D721Med (cell line): ENCODE measurements at regions not wholly inside any gene's neighbourhood (a gene's known extent, or its start where the extent isn't known, plus 50 kb on each side); places are given as distances from the start of the nearest gene placed in this dataset.

ENCODE experiments used
- DNase-seq: peaks from one replicate; pipeline ENCODE4 v3.0.0; 2011; ENCODE audit warnings: low spot score; ENCODE audit not compliant: insufficient read length
- FAIRE-seq: peaks from 2 replicates; lab custom pipeline; 2011; peaks lifted over from hg19 to GRCh38; lab: Jason Lieb, UNC
- CTCF ChIP-seq: IDR thresholded peaks from 2 replicates; pipeline ENCODE4 v1.5.1; 2012; ENCODE audit warnings: mild to moderate bottlenecking, control low read depth; ENCODE audit not compliant: insufficient read depth; ENCODE audit errors: missing control alignments

GRCh38 chr4:81607950-81608349 is 136.2 kb upstream of the RASGEF1B start:
- TF ChIP-seq CTCF: no peak
- FAIRE-seq (no peak), DNase-seq (no peak)

- DNase-seq: no peak
- TF ChIP-seq CTCF: no peak
- FAIRE-seq: no peak
Observed at GRCh38 chr4:81606801-81607501, 135.2 kb upstream of the RASGEF1B start.

GRCh38 chr4:81606166-81606565 is 134.5 kb upstream of the RASGEF1B start:
- FAIRE-seq (no peak), DNase-seq (no peak)

GRCh38 chr4:81605271-81605670 is 133.6 kb upstream of the RASGEF1B start:
- TF ChIP-seq CTCF: no peak
- DNase-seq: no peak
- FAIRE-seq: no peak

More at GRCh38 chr4:81606166-81606565, 134.5 kb upstream of the RASGEF1B start:
- TF ChIP-seq CTCF: no peak

- FAIRE-seq: no peak
- no peak for DNase-seq
- no peak for TF ChIP-seq CTCF
Observed at GRCh38 chr4:81604683-81605218, 133.0 kb upstream of the RASGEF1B start.

GRCh38 chr4:81602854-81603253 is 131.1 kb upstream of the RASGEF1B start:
- DNase-seq: no peak
- FAIRE-seq: no peak
- no peak for TF ChIP-seq CTCF

GRCh38 chr4:81601358-81601694 is 129.6 kb upstream of the RASGEF1B start:
- FAIRE-seq: no peak

More at GRCh38 chr4:81601358-81601694, 129.6 kb upstream of the RASGEF1B start:
- no peak for DNase-seq
- no peak for TF ChIP-seq CTCF
